ENCODE measurements at regions not wholly inside any gene's neighbourhood (a gene's known extent, or its start where the extent isn't known, plus 50 kb on each side); places are given as distances from the start of the nearest gene placed in this dataset.

GRCh38 chr12:125804660-125805059 is 739.4 kb downstream of the AACS start:
- Histone ChIP-seq H3K4me3 (no peak overlapping the region), H3K9me3 (no peaks in the 10 kb centered on the region), H3K27ac (no peak overlapping the region), H3K36me3 (no peaks in the 10 kb centered on the region), H3K27me3 (no peaks in the 10 kb centered on the region), H3K4me1 (no peaks in the 10 kb centered on the region)
- no peak for DNase-seq
- TF ChIP-seq POLR2A (IDR thresholded peaks at IDR 0.05) = no peak
- TF ChIP-seq, protein P1, sequence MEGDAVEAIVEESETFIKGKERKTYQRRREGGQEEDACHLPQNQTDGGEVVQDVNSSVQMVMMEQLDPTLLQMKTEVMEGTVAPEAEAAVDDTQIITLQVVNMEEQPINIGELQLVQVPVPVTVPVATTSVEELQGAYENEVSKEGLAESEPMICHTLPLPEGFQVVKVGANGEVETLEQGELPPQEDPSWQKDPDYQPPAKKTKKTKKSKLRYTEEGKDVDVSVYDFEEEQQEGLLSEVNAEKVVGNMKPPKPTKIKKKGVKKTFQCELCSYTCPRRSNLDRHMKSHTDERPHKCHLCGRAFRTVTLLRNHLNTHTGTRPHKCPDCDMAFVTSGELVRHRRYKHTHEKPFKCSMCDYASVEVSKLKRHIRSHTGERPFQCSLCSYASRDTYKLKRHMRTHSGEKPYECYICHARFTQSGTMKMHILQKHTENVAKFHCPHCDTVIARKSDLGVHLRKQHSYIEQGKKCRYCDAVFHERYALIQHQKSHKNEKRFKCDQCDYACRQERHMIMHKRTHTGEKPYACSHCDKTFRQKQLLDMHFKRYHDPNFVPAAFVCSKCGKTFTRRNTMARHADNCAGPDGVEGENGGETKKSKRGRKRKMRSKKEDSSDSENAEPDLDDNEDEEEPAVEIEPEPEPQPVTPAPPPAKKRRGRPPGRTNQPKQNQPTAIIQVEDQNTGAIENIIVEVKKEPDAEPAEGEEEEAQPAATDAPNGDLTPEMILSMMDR (IDR thresholded peaks at IDR 0.05 in 4 of 5, conservative IDR thresholded peaks at IDR 0.05 in 1 of 5) = no peak
- no peak for ATAC-seq
- in situ Hi-C loops (cut with MboI; ENCODE audit: low sequenced_read_pairs in 4 of 4) (no loop called here), intact Hi-C loops (cut with DNase I; ENCODE audit: low total_unique reads) (no loop called here)

- in situ Hi-C loops (cut with MboI; ENCODE audit: low sequenced_read_pairs in 4 of 4) = no loop called here
- ATAC-seq (no peak), DNase-seq (no peak)
- Histone ChIP-seq H3K36me3 (no peaks in the 10 kb centered on the region), H3K4me1 (no peaks in the 10 kb centered on the region), H3K9me3 (no peaks in the 10 kb centered on the region), H3K4me3 (no peak overlapping the region), H3K27me3 (no peaks in the 10 kb centered on the region), H3K27ac (no peak overlapping the region)
- no peak for TF ChIP-seq POLR2A (IDR thresholded peaks at IDR 0.05)
- TF ChIP-seq, protein P1 (IDR thresholded peaks at IDR 0.05 in 4 of 5, conservative IDR thresholded peaks at IDR 0.05 in 1 of 5) = no peak
- intact Hi-C loops (cut with DNase I; ENCODE audit: low total_unique reads) = no loop called here
Measured at GRCh38 chr12:125824276-125824675, 759.0 kb downstream of the AACS start.

- TF ChIP-seq, protein P1 (IDR thresholded peaks at IDR 0.05 in 4 of 5, conservative IDR thresholded peaks at IDR 0.05 in 1 of 5) = no peak
- no peak for TF ChIP-seq POLR2A (IDR thresholded peaks at IDR 0.05)
- Histone ChIP-seq H3K27me3 (no peaks in the 10 kb centered on the region), H3K9me3 (no peaks in the 10 kb centered on the region), H3K4me1 (no peaks in the 10 kb centered on the region), H3K27ac (no peak overlapping the region), H3K36me3 (no peaks in the 10 kb centered on the region), H3K4me3 (no peak overlapping the region)
- ATAC-seq (no peak), DNase-seq (no peak)
- in situ Hi-C loops (cut with MboI; ENCODE audit: low sequenced_read_pairs in 4 of 4) = no loop called here
- intact Hi-C loops (cut with DNase I; ENCODE audit: low total_unique reads) = no loop called here
Measured at GRCh38 chr12:125835852-125836251, 770.6 kb downstream of the AACS start.

DNA sequence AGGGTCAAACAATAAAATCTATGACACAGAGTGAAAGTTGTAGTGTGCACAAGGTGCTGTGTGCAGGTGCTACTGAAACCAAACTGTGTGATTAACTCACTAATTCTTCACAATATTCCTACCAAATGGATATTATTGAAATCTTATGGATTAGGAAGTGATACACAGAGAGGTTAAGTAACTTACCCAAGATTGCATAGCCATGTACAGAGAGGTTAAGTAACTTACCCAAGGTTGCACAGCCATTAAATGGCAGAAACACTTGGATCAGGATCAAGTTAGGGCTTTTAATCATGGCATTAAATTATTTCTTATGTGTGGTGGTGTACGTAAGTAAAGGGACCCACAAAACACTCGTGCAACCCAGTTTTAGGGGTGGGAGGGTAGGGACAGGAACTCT is 771.4 kb downstream of the AACS start:
- DNase-seq (no peak), ATAC-seq (no peak)
- H3K27me3 ChIP-seq = no peaks in the 10 kb centered on the region
- no peak overlapping the region for H3K4me3 ChIP-seq
- TF ChIP-seq, protein P1 (IDR thresholded peaks at IDR 0.05 in 4 of 5, conservative IDR thresholded peaks at IDR 0.05 in 1 of 5) = no peak
- TF ChIP-seq POLR2A (IDR thresholded peaks at IDR 0.05) = no peak
- no peaks in the 10 kb centered on the region for H3K4me1 ChIP-seq
- in situ Hi-C loops (cut with MboI; ENCODE audit: low sequenced_read_pairs in 4 of 4) = no loop called here
- H3K27ac ChIP-seq = no peak overlapping the region
- H3K9me3 ChIP-seq = no peaks in the 10 kb centered on the region
- intact Hi-C loops (cut with DNase I; ENCODE audit: low total_unique reads) = no loop called here
- H3K36me3 ChIP-seq = no peaks in the 10 kb centered on the region

- intact Hi-C loops (cut with DNase I; ENCODE audit: low total_unique reads) (no loop called here), in situ Hi-C loops (cut with MboI; ENCODE audit: low sequenced_read_pairs in 4 of 4) (no loop called here)
- no peak overlapping the region for H3K4me3 ChIP-seq
- TF ChIP-seq POLR2A (IDR thresholded peaks at IDR 0.05) = no peak
- TF ChIP-seq, protein P1 (IDR thresholded peaks at IDR 0.05 in 4 of 5, conservative IDR thresholded peaks at IDR 0.05 in 1 of 5) = no peak
- no peaks in the 10 kb centered on the region for H3K27me3 ChIP-seq
- no peaks in the 10 kb centered on the region for H3K4me1 ChIP-seq
- no peaks in the 10 kb centered on the region for H3K9me3 ChIP-seq
- no peak for DNase-seq
- no peaks in the 10 kb centered on the region for H3K36me3 ChIP-seq
- no peak overlapping the region for H3K27ac ChIP-seq
- no peak for ATAC-seq
Measured at GRCh38 chr12:125841332-125841731, 776.1 kb downstream of the AACS start.

All from gastrocnemius medialis (tissue), 4 donors.